ENCODE measurements at regions not wholly inside any gene's neighbourhood (a gene's known extent, or its start where the extent isn't known, plus 50 kb on each side); places are given as distances from the start of the nearest gene placed in this dataset.

DNA sequence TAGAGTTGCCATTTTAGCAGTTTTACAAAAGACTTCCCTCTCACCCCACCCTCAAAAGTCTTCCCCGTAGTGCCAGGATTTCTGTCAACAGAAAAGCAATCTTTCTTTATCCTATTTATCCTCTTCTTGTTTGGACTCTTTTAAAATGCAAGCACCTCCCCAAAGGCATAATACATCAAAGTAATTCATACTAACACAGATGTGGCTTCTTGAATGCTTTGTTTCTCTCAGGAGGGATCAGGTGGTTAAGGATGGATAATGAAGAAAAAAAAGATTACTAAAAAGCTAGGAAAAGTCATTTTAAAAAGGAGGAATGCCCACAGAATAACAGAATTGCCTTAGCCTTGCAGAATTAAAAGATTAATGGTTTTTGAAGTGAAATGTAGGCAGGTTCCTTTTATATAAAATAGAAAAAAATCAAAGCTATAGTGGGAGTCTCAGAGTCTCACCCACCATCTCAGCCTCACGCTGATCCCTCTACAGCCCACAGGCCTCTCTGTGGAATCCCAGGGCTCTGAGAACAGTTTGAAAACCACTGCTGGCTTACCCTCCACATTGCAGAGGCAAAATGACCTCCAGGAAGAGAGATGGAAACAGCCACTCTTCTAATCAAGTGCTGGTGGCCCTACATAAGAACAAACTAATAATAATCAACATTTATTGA is 102.2 kb downstream of the GCNT1 start:
- no peak overlapping the region for H2AK5ac ChIP-seq (ENCODE audit: low read length, severe bottlenecking)
- no peak overlapping the region for H4K91ac ChIP-seq (ENCODE audit: low read length)
- no peak overlapping the region for H2BK12ac ChIP-seq (ENCODE audit: low read length in 2 of 2)
- no peak overlapping the region for H3K9ac ChIP-seq (ENCODE audit: low read length)
- H2BK5ac ChIP-seq (ENCODE audit: low read depth, low read length, poor library complexity, severe bottlenecking), result no peak overlapping the region
- H3K14ac ChIP-seq (ENCODE audit: low read length in 2 of 2), result no peak overlapping the region
- no peak overlapping the region for H3K27ac ChIP-seq (ENCODE audit: low read length, poor library complexity, severe bottlenecking)
- peaks cover 3% of the 10 kb centered on the region for H3K4me1 ChIP-seq (ENCODE audit: control insufficient read depth, insufficient read depth, low read depth, low read length)
- H3K27me3 ChIP-seq (ENCODE audit: control insufficient read depth in 1 of 2, insufficient read depth in 1 of 2, low read length in 2 of 2), result no peaks in the 10 kb centered on the region
- H3K36me3 ChIP-seq (ENCODE audit: control insufficient read depth in 1 of 2, insufficient read depth in 2 of 2, low read depth in 1 of 2, low read length in 2 of 2), result no peaks in the 10 kb centered on the region
- H3K18ac ChIP-seq (ENCODE audit: low read depth in 1 of 2, low read length in 2 of 2), result no peak overlapping the region
- H3K9me3 ChIP-seq (ENCODE audit: control insufficient read depth, low read length), result no peaks in the 10 kb centered on the region
- H3K79me1 ChIP-seq (replicated peaks; ENCODE audit: low read length, poor library complexity, severe bottlenecking), result no peaks in the 10 kb centered on the region
- H4K8ac ChIP-seq (ENCODE audit: low read length), result no peak overlapping the region
- 97% methylated on average over 2 of the region's 2 CpGs for WGBS
- H2BK15ac ChIP-seq (ENCODE audit: low read depth, poor library complexity, severe bottlenecking), result no peak overlapping the region
- H3K4ac ChIP-seq (ENCODE audit: low read depth in 1 of 2, low read length in 2 of 2), result no peak overlapping the region
- no peak overlapping the region for H2AFZ ChIP-seq (ENCODE audit: low read depth, low read length)
- H2BK120ac ChIP-seq (ENCODE audit: low read depth, low read length), result no peak overlapping the region
- DNase-seq, result no peak
- no peak overlapping the region for H3K23ac ChIP-seq (ENCODE audit: low read length in 2 of 2)
- no peak overlapping the region for H3K4me3 ChIP-seq (ENCODE audit: insufficient read depth in 1 of 2, low read depth in 1 of 2, low read length in 2 of 2)
- no peak overlapping the region for H3K4me2 ChIP-seq (ENCODE audit: low read length, poor library complexity, severe bottlenecking)
